Mammary epithelial cell (primary cell): ENCODE measurements at regions not wholly inside any gene's neighbourhood (a gene's known extent, or its start where the extent isn't known, plus 50 kb on each side); places are given as distances from the start of the nearest gene placed in this dataset.

Source experiments
- CTCF ChIP-seq, 2 donors: IDR thresholded peaks in 1 of 2; conservative IDR thresholded peaks in 1 of 2; 2 replicates each; pipeline ENCODE4 v1.5.1; 2011 to 2012; ENCODE audit warnings: inconsistent platforms in 2 of 2, low read length in 2 of 2, mild to moderate bottlenecking in 2 of 2, control low read depth in 1 of 2, low read depth in 1 of 2; ENCODE audit not compliant: insufficient read depth in 1 of 2; ENCODE audit errors: extremely low read depth in 1 of 2
- EZH2 ChIP-seq: IDR thresholded peaks from 2 replicates; pipeline ENCODE4 v1.6.1; 2012; ENCODE audit warnings: low read length, inconsistent platforms, borderline replicate concordance

GRCh38 chr11:96576383-96576782 is 186.6 kb downstream of the JRKL start:
- TF ChIP-seq CTCF (conservative IDR thresholded peaks at IDR 0.05 in 1 of 2, IDR thresholded peaks at IDR 0.05 in 1 of 2; ENCODE audit: extremely low read depth in 1 of 2, insufficient read depth in 1 of 2, low read depth in 1 of 2, low read length in 2 of 2) (no peak), EZH2 (no peak)
